Activated naive CD4-positive, alpha-beta T cell treated with anti-CD3 and anti-CD28 coated beads, Interleukin-2, amount 10 ng/mL, durations not matched to agents 7 days and 5 days (primary cell): ENCODE measurements at regions not wholly inside any gene's neighbourhood (a gene's known extent, or its start where the extent isn't known, plus 50 kb on each side); places are given as distances from the start of the nearest gene placed in this dataset.
"Not testable (repeated sequence)": the region's sequence is repeated elsewhere in the genome, so short reads cannot be mapped to it uniquely, and the experiment has no call there.

Experiments
- CTCF ChIA-PET: fragments of 350-600 bp; sonication (Branson Sonifier 250); formaldehyde crosslinking; loops from one replicate; lab custom pipeline; 2021; ENCODE audit warnings: antibody characterized with exemption; lab: Charles Lee
- DNase-seq: peaks from one replicate; pipeline ENCODE4 v3.0.0-alpha.2; 2020
- H3K27ac Mint-ChIP-seq: one replicate; pipeline ENCODE4 v1.8.0; 2021; ENCODE audit warnings: mild to moderate bottlenecking, moderate library complexity, mixed read lengths
- H3K27me3 Mint-ChIP-seq: one replicate; pipeline ENCODE4 v1.8.0; 2021; ENCODE audit warnings: mild to moderate bottlenecking, mixed read lengths
- H3K36me3 Mint-ChIP-seq: one replicate; pipeline ENCODE4 v1.8.0; 2021; ENCODE audit warnings: mixed read lengths
- H3K4me1 Mint-ChIP-seq: one replicate; pipeline ENCODE4 v1.8.0; 2021; ENCODE audit warnings: mixed read lengths
- H3K4me3 Mint-ChIP-seq: one replicate; pipeline ENCODE4 v1.8.0; 2021; ENCODE audit warnings: mild to moderate bottlenecking, moderate library complexity, mixed read lengths
- H3K9me3 Mint-ChIP-seq: one replicate; pipeline ENCODE4 v1.8.0; 2021; ENCODE audit warnings: mixed read lengths

GRCh38 chr2:59366288-59366687, 1125.2 kb upstream of the FANCL start:
- H3K27ac Mint-ChIP-seq, result no peak overlapping the region
- DNase-seq, result no peak
- no peaks in the 10 kb centered on the region for H3K9me3 Mint-ChIP-seq
- H3K27me3 Mint-ChIP-seq, result no peaks in the 10 kb centered on the region
- CTCF ChIA-PET, result no interaction called here
- H3K4me1 Mint-ChIP-seq, result no peaks in the 10 kb centered on the region
- H3K36me3 Mint-ChIP-seq, result no peaks in the 10 kb centered on the region
- H3K4me3 Mint-ChIP-seq, result no peak overlapping the region

DNA sequence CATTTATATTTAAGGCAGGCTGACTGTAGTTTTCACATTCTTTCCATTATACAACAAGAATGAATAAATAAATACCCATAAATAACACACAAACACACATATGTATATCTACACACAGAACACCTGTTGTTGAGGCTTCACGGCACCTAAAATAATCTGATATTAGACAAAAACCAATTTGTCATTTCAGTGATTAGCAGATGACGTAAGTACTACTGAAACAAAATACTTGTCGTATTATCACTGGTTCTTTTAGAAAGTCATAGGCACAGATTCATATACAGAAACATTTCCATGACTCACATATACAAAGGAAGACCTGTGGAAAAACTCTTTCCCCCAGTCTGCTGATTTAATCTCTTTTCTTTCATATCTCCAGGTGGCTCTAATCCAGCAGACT, 1113.4 kb upstream of the FANCL start:
- Mint-ChIP-seq H3K27me3 (no peaks in the 10 kb centered on the region), H3K36me3 (no peaks in the 10 kb centered on the region), H3K4me1 (no peaks in the 10 kb centered on the region), H3K4me3 (no peak overlapping the region), H3K9me3 (no peaks in the 10 kb centered on the region), H3K27ac (no peak overlapping the region)
- DNase-seq, result no peak
- CTCF ChIA-PET, result no interaction called here

DNA sequence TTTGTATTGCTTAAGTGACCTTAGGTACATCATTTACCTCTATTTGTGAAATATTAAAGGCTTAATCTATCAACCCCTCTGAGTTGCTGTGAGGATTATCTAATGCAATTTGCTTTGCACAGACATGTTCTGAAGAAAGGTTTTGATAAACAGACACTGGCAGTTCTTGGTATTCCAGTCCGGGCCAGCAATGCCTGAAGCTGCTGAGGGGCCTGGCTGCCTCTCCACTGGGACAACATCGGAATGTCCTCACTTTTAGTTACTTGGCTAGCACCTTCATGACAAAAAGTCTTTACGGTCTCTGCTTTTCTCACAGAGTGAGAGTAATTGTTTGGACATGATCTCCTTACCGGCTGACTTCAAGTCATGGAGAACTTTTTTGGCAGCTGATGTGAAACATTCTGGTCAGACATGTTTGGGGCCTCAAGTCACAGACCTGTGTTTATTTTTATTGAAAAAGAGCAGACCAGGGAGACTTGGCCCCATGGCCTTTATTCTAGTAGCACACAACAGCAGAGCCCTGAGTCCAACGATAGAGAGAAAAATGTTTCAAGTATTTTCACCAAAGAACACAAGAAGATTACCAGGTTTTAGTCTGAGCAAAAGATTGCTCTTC, 1112.3 kb upstream of the FANCL start:
- no peak for DNase-seq
- Mint-ChIP-seq H3K4me1 (no peaks in the 10 kb centered on the region), H3K4me3 (no peak overlapping the region), H3K27me3 (no peaks in the 10 kb centered on the region), H3K36me3 (no peaks in the 10 kb centered on the region), H3K9me3 (no peaks in the 10 kb centered on the region), H3K27ac (no peak overlapping the region)
- CTCF ChIA-PET, result no interaction called here

DNA sequence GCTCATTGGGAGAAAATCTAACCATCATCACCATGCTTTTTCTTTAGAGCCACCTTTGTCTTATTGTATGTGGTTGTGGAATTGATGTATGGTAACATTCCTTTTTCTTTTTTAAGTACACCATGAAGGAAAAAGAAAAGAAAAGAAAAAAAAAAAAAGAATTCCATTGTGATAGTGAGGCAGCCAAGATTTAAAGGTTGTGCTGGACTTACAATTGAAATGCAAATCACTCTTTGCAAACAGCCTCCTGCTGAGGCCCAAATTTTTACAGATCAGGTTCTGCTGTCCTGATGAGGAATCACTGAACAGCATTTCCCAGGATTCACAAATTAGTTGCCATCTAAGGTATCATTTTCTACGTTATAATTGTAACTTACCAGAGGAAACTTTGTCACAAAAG, 1101.0 kb upstream of the FANCL start:
- CTCF ChIA-PET, result no interaction called here
- H3K4me1 Mint-ChIP-seq, result no peaks in the 10 kb centered on the region
- no peaks in the 10 kb centered on the region for H3K36me3 Mint-ChIP-seq
- H3K4me3 Mint-ChIP-seq, result no peak overlapping the region
- no peak for DNase-seq
- no peaks in the 10 kb centered on the region for H3K9me3 Mint-ChIP-seq
- no peak overlapping the region for H3K27ac Mint-ChIP-seq
- no peaks in the 10 kb centered on the region for H3K27me3 Mint-ChIP-seq

- Mint-ChIP-seq H3K27ac (no peak overlapping the region), H3K27me3 (no peaks in the 10 kb centered on the region), H3K36me3 (no peaks in the 10 kb centered on the region), H3K9me3 (no peaks in the 10 kb centered on the region), H3K4me3 (no peak overlapping the region), H3K4me1 (no peaks in the 10 kb centered on the region)
- CTCF ChIA-PET, result no interaction called here
- DNase-seq, result no peak
Observed at GRCh38 chr2:59339837-59340207, 1098.7 kb upstream of the FANCL start.

- CTCF ChIA-PET, result no interaction called here
- no peak overlapping the region for H3K4me3 Mint-ChIP-seq
- DNase-seq, result no peak
- no peak overlapping the region for H3K27ac Mint-ChIP-seq
- H3K36me3 Mint-ChIP-seq, result no peaks in the 10 kb centered on the region
- H3K9me3 Mint-ChIP-seq, result no peaks in the 10 kb centered on the region
- H3K4me1 Mint-ChIP-seq, result no peaks in the 10 kb centered on the region
- H3K27me3 Mint-ChIP-seq, result no peaks in the 10 kb centered on the region
Observed at GRCh38 chr2:59339121-59339836, 1098.2 kb upstream of the FANCL start.

GRCh38 chr2:59333007-59333406, 1091.9 kb upstream of the FANCL start:
- DNase-seq, result no peak
- no peaks in the 10 kb centered on the region for H3K4me1 Mint-ChIP-seq
- no peaks in the 10 kb centered on the region for H3K27me3 Mint-ChIP-seq
- CTCF ChIA-PET, result no interaction called here
- H3K9me3 Mint-ChIP-seq, result no peaks in the 10 kb centered on the region
- H3K27ac Mint-ChIP-seq, result no peak overlapping the region
- H3K36me3 Mint-ChIP-seq, result no peaks in the 10 kb centered on the region
- H3K4me3 Mint-ChIP-seq, result no peak overlapping the region

DNA sequence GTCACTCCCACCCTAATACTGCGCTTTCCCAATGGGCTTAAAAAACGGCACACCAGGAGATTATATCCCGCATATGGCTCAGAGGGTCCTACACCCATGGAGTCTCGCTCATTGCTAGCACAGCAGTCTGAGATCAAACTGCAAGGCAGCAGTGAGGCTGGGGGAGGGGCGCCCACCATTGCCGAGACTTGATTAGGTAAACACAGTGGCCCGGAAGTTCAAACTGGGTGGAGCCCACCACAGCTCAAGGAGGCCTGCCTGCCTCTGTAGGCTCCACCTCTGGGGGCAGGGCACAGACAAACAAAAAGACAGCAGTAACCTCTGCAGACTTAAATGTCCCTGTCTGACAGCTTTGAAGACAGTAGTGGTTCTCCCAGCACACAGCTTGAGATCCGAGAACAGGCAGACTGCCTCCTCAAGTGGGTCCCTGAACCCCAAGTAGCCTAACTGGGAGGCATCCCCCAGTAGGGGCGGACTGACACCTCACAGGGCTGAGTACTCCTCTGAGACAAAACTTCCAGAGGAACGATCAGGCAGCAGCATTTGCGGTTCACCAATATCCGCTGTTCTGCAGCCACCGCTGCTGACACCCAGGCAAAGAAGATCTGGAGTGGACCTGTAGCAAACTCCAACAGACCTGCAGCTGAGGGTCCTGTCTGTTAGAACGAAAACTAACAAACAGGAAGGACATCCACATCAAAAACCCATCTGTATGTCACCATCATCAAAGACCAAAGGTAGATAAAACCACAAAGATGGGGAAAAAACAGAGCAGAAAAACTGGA, 1085.6 kb upstream of the FANCL start:
- H3K4me3 Mint-ChIP-seq, H3K9me3 Mint-ChIP-seq, CTCF ChIA-PET, H3K27ac Mint-ChIP-seq, H3K4me1 Mint-ChIP-seq, H3K36me3 Mint-ChIP-seq, DNase-seq, H3K27me3 Mint-ChIP-seq: not testable (repeated sequence)

- Mint-ChIP-seq H3K27ac (no peak overlapping the region), H3K4me1 (no peaks in the 10 kb centered on the region), H3K4me3 (no peak overlapping the region), H3K36me3 (no peaks in the 10 kb centered on the region), H3K9me3 (no peaks in the 10 kb centered on the region), H3K27me3 (no peaks in the 10 kb centered on the region)
- CTCF ChIA-PET, result no interaction called here
- no peak for DNase-seq
Observed at GRCh38 chr2:59322870-59323269, 1081.7 kb upstream of the FANCL start.

GRCh38 chr2:59322005-59322404, 1080.9 kb upstream of the FANCL start:
- no peaks in the 10 kb centered on the region for H3K27me3 Mint-ChIP-seq
- DNase-seq, result no peak
- no peak overlapping the region for H3K27ac Mint-ChIP-seq
- no peak overlapping the region for H3K4me3 Mint-ChIP-seq
- H3K9me3 Mint-ChIP-seq, result no peaks in the 10 kb centered on the region
- no peaks in the 10 kb centered on the region for H3K4me1 Mint-ChIP-seq
- H3K36me3 Mint-ChIP-seq, result no peaks in the 10 kb centered on the region
- CTCF ChIA-PET, result no interaction called here

DNA sequence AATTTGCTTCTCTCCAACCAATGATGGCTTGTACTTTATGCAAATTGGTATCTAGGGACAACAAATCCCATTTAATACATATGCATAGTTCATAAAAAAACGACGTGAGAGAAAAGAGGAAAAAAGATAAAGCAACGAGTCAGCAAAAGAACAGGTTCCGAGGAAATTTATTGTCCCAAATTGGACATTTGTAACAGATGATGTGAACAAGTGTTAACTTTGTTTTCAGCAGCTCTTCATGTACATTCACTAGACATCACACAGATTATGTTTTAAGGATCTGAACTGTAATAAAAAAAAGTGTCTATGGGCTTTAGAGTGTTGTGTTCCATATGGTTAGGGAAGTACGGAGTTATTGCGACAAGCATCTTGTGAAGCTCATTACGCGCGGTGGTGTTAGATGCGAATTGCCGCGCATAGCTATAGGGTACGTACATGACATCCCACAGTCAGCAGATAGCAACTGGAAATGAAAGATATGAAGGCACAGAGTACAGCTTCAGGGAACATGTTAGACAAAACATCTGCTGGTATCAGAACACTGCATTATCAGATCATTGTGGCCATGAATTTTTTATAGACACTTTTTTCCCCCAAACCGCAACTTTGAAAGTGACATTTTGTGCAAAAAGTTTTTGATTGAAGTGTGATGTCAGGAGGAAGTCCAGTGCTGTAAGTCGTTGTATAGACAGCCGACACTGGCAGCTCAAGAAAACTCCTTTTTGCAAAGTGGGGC, 1073.1 kb upstream of the FANCL start:
- Mint-ChIP-seq H3K27me3 (peaks cover 4% of the 10 kb centered on the region), H3K36me3 (no peaks in the 10 kb centered on the region), H3K4me1 (no peaks in the 10 kb centered on the region), H3K4me3 (no peak overlapping the region), H3K27ac (no peak overlapping the region), H3K9me3 (no peaks in the 10 kb centered on the region)
- CTCF ChIA-PET, result no interaction called here
- no peak for DNase-seq

DNA sequence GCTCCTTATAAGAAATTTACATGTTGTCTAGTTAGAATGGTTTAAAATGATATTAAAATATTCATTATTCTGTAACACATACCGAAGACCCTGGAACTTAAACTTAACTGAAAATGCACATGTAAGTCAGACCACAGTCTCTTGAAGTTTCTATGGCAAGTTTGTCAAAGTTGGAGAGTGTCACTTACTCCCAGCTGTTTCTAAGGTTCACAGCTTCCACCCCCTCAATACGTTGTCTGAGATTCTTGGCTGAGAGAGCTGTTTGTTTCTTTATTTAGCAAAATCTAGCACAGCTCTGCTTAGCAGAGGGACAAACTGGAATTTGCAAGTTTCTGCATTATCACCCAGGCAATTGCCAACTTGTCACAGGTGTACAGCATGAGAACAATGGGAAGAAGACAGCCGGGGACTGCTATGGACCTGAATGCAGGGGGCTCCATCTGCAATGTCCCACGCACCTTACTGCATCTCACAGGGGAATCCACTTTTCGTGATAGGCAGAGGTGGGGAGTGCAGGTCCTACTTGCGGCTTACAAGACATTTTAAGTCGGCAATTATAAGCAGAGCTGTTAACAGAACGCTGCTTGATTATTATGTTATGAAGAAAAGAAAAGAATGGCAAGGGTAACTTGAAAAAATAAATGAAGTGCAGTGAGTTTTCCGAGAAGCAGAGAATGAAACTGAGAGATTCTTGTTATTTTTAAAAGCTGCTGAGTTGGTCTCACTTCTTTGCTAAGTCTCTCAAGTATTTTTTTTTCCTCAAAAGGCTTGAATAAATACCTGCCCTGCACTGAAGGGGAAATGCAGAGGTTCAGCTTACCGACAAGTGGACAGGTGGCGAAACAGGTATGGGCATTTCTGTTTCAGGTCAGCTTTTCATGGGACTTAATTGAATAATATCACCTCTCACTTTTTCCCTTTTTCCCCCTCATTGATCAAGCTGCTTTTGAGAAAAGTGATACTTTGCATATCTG, 1072.1 kb upstream of the FANCL start:
- H3K27ac Mint-ChIP-seq, result no peak overlapping the region
- no peak overlapping the region for H3K4me3 Mint-ChIP-seq
- H3K27me3 Mint-ChIP-seq, result peaks cover 4% of the 10 kb centered on the region
- no peak for DNase-seq
- no peaks in the 10 kb centered on the region for H3K4me1 Mint-ChIP-seq
- H3K36me3 Mint-ChIP-seq, result no peaks in the 10 kb centered on the region
- no peaks in the 10 kb centered on the region for H3K9me3 Mint-ChIP-seq
- CTCF ChIA-PET, result no interaction called here

DNA sequence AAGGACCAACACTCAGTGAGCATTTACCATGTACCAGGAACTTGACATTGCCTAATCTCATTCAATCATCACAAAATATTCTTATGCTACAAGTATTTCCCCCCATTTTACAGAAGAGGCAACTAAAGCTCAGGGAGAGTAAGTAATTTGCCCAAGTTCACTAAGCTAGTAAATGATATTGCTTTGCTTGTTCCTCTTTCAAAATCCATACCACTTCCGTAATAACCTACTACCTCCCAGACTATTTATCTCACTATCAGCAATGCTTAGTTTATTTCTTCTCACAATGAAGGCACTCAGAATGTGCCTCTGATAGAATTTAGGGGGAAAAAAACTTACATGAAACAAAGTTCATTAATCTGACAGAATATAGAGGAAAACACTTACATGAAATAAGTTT, 1070.9 kb upstream of the FANCL start:
- Mint-ChIP-seq H3K9me3 (no peaks in the 10 kb centered on the region), H3K4me3 (no peak overlapping the region), H3K27me3 (peaks cover 4% of the 10 kb centered on the region), H3K4me1 (no peaks in the 10 kb centered on the region), H3K36me3 (no peaks in the 10 kb centered on the region), H3K27ac (no peak overlapping the region)
- CTCF ChIA-PET, result no interaction called here
- no peak for DNase-seq

- CTCF ChIA-PET, result no interaction called here
- H3K36me3 Mint-ChIP-seq, result no peaks in the 10 kb centered on the region
- no peaks in the 10 kb centered on the region for H3K4me1 Mint-ChIP-seq
- no peak overlapping the region for H3K27ac Mint-ChIP-seq
- no peaks in the 10 kb centered on the region for H3K27me3 Mint-ChIP-seq
- no peak overlapping the region for H3K4me3 Mint-ChIP-seq
- no peak for DNase-seq
- no peaks in the 10 kb centered on the region for H3K9me3 Mint-ChIP-seq
Observed at GRCh38 chr2:59308108-59308507, 1067.0 kb upstream of the FANCL start.
